Glutamatergic neuron (in vitro differentiated cells): ENCODE measurements at regions not wholly inside any gene's neighbourhood (a gene's known extent, or its start where the extent isn't known, plus 50 kb on each side); places are given as distances from the start of the nearest gene placed in this dataset.

ENCODE experiments used
- DNase-seq: peaks from one replicate; pipeline ENCODE4 v3.0.0; 2022
- H3K27ac Mint-ChIP-seq: one replicate; pipeline ENCODE4 v1.8.0; 2020; ENCODE audit warnings: mild to moderate bottlenecking, mixed read lengths, inconsistent platforms; ENCODE audit not compliant: unreplicated experiment
- H3K27me3 Mint-ChIP-seq: one replicate; pipeline ENCODE4 v1.8.0; 2020; ENCODE audit warnings: mild to moderate bottlenecking, moderate library complexity, mixed read lengths, inconsistent platforms; ENCODE audit not compliant: unreplicated experiment
- H3K36me3 Mint-ChIP-seq: one replicate; pipeline ENCODE4 v1.8.0; 2020; ENCODE audit warnings: mild to moderate bottlenecking, mixed read lengths, inconsistent platforms; ENCODE audit not compliant: unreplicated experiment
- H3K4me1 Mint-ChIP-seq: one replicate; pipeline ENCODE4 v1.8.0; 2020; ENCODE audit warnings: mild to moderate bottlenecking, low read depth, mixed read lengths, inconsistent platforms; ENCODE audit not compliant: unreplicated experiment
- H3K4me3 Mint-ChIP-seq: one replicate; pipeline ENCODE4 v1.8.0; 2020; ENCODE audit warnings: mild to moderate bottlenecking, mixed read lengths, inconsistent platforms; ENCODE audit not compliant: unreplicated experiment
- H3K9me3 Mint-ChIP-seq: one replicate; pipeline ENCODE4 v1.8.0; 2020; ENCODE audit warnings: mild to moderate bottlenecking, moderate library complexity, mixed read lengths, inconsistent platforms; ENCODE audit not compliant: unreplicated experiment
- TF ChIP-seq, protein P1 (sequence below): fragments of 200-600 bp; sonication (generic); IDR thresholded peaks from one replicate; pipeline ENCODE4 v1.5.0; 2021; ENCODE audit not compliant: partially characterized antibody, unreplicated experiment

DNA sequence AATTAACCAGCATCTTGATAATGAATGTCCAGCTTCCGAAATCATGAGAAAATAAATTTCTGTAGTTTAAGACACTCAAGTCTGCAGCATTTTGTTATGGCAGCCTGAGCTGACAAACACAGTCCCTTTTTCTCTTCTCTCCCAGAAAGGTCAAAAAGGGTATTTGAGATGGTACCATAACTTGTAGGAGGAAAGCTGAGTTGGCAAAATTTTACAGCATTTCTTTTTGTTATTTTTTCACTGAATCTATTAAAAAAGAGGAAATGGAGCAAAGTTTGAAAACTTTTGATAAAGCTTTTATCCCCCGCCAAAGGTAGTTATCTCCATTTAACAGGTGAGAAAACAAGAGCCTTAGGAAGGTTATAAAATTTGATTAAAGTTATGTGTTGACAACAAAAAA lies 367.6 kb upstream of the TECRL start:
- Mint-ChIP-seq H3K4me1 (no peaks in the 10 kb centered on the region), H3K9me3 (no peaks in the 10 kb centered on the region), H3K27me3 (no peaks in the 10 kb centered on the region), H3K4me3 (no peak overlapping the region), H3K36me3 (no peaks in the 10 kb centered on the region), H3K27ac (no peak overlapping the region)
- no peak for DNase-seq
- TF ChIP-seq, protein P1, sequence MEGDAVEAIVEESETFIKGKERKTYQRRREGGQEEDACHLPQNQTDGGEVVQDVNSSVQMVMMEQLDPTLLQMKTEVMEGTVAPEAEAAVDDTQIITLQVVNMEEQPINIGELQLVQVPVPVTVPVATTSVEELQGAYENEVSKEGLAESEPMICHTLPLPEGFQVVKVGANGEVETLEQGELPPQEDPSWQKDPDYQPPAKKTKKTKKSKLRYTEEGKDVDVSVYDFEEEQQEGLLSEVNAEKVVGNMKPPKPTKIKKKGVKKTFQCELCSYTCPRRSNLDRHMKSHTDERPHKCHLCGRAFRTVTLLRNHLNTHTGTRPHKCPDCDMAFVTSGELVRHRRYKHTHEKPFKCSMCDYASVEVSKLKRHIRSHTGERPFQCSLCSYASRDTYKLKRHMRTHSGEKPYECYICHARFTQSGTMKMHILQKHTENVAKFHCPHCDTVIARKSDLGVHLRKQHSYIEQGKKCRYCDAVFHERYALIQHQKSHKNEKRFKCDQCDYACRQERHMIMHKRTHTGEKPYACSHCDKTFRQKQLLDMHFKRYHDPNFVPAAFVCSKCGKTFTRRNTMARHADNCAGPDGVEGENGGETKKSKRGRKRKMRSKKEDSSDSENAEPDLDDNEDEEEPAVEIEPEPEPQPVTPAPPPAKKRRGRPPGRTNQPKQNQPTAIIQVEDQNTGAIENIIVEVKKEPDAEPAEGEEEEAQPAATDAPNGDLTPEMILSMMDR, result no peak

DNA sequence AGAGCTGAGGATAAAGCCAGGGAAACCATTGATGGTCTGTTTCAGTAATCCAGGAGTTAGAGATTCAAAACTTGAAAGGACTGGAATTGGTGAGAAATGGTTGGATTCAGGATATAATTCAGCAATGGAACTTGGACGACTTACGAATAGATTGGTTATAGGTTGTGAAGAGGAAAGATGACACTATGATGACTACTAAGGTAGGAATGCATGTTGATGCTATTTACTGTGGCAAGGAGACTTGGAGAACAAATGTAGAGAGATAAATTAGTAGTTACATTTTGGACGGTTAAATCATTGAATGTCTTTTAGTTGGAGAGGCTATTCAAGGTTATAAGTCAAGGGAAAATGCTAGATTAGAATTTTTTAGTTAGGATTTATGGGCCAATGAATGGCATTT lies 365.4 kb upstream of the TECRL start:
- Mint-ChIP-seq H3K4me1 (no peaks in the 10 kb centered on the region), H3K9me3 (peaks cover 2% of the 10 kb centered on the region), H3K4me3 (no peak overlapping the region), H3K27ac (no peak overlapping the region), H3K36me3 (no peaks in the 10 kb centered on the region), H3K27me3 (no peaks in the 10 kb centered on the region)
- no peak for DNase-seq
- TF ChIP-seq, protein P1, result no peak

DNA sequence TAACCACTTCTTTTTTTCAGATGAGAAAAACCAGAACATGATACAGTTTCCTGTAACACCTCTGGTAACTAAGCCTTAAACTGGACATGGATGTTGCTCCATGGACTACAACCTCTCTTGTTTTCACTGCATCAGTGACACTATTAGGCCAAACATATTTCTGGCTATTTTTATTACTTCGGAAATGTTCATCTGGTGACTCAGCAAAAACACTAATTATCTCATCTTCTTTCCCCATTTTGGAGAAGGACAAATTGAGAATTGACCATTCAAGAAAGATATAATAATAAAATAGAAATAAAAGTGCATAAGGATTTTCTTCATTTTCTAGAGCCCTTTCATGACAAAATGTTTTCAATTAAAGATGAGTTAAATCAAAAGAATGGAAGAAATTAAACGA lies 361.9 kb upstream of the TECRL start:
- no peak overlapping the region for H3K4me3 Mint-ChIP-seq
- no peak for DNase-seq
- H3K27me3 Mint-ChIP-seq, result no peaks in the 10 kb centered on the region
- no peak overlapping the region for H3K27ac Mint-ChIP-seq
- TF ChIP-seq, protein P1, result no peak
- peaks cover 2% of the 10 kb centered on the region for H3K9me3 Mint-ChIP-seq
- H3K36me3 Mint-ChIP-seq, result no peaks in the 10 kb centered on the region
- H3K4me1 Mint-ChIP-seq, result no peaks in the 10 kb centered on the region

DNA sequence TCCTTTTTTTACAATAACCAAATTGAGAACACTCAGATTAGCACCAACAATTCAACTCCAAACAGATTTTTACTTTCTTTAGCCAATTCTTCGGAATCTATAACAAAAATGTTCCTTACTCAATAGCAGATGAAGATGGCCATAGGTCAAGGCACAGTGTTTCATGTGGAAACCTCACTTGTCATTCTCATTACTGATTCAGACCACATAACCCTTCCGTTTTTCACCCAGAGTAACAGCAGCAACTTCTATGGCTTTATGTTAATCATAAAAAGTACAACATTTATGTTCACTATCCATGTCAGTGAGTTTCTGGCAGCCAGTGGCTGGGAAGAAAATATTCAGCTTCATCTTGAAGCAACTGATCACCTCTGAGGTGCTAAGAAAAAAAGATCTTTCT lies 358.3 kb upstream of the TECRL start:
- H3K36me3 Mint-ChIP-seq, result no peaks in the 10 kb centered on the region
- H3K27me3 Mint-ChIP-seq, result no peaks in the 10 kb centered on the region

DNA sequence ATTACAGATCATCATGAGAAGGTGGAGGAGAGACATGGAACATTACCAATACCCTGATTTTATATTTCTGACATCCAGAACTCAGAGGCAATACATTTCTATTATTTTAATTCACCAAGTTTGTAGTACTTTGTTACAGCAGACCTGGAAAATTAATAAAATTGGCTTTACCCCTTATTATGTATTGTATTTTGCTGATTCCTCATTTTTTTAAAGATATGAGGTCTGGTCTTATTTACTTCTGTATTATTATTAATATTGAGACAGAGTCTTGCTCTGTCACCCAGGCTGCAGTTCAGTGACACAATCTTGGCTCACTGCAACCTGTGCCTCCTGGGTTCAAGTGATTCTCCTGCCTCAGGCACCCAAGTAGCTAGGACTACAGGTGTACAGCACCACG lies 357.3 kb upstream of the TECRL start:
- Mint-ChIP-seq H3K4me3 (no peak overlapping the region), H3K36me3 (no peaks in the 10 kb centered on the region), H3K27ac (no peak overlapping the region), H3K9me3 (peaks cover 2% of the 10 kb centered on the region), H3K27me3 (no peaks in the 10 kb centered on the region), H3K4me1 (no peaks in the 10 kb centered on the region)
- no peak for DNase-seq
- TF ChIP-seq, protein P1, result no peak

More for the DNA sequence above, 358.3 kb upstream of the TECRL start:
- H3K4me3 Mint-ChIP-seq, result no peak overlapping the region
- no peak for DNase-seq
- H3K4me1 Mint-ChIP-seq, result no peaks in the 10 kb centered on the region
- TF ChIP-seq, protein P1, result no peak
- H3K9me3 Mint-ChIP-seq, result peaks cover 2% of the 10 kb centered on the region
- no peak overlapping the region for H3K27ac Mint-ChIP-seq
